ENCODE measurements at regions not wholly inside any gene's neighbourhood (a gene's known extent, or its start where the extent isn't known, plus 50 kb on each side); places are given as distances from the start of the nearest gene placed in this dataset.
"Not testable (repeated sequence)": the region's sequence is repeated elsewhere in the genome, so short reads cannot be mapped to it uniquely, and the experiment has no call there.

DNA sequence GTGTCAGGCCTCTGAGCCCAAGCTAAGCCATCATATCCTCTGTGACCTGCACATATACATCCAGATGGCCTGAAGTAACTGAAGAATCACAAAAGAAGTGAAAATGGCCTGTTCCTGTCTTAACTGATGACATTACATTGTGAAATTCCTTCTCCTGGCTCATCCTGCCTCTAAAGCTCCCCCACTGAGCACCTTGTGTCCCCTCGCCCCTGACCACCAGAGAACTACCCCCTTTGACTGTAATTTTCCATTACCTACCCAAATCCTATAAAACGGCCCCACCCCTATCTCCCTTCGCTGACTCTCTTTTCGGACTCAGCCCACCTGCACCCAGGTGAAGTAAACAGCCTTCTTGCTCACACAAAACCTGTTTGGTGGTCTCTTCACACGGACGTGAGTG, 1466.6 kb upstream of the GOT2 start:
- TF ChIP-seq, protein P1, sequence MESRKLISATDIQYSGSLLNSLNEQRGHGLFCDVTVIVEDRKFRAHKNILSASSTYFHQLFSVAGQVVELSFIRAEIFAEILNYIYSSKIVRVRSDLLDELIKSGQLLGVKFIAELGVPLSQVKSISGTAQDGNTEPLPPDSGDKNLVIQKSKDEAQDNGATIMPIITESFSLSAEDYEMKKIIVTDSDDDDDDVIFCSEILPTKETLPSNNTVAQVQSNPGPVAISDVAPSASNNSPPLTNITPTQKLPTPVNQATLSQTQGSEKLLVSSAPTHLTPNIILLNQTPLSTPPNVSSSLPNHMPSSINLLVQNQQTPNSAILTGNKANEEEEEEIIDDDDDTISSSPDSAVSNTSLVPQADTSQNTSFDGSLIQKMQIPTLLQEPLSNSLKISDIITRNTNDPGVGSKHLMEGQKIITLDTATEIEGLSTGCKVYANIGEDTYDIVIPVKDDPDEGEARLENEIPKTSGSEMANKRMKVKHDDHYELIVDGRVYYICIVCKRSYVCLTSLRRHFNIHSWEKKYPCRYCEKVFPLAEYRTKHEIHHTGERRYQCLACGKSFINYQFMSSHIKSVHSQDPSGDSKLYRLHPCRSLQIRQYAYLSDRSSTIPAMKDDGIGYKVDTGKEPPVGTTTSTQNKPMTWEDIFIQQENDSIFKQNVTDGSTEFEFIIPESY (IDR thresholded peaks at IDR 0.05; ENCODE audit: borderline replicate concordance, low read depth), result not testable (repeated sequence)
- not testable (repeated sequence) for TF ChIP-seq POLR2AphosphoS5 (IDR thresholded peaks at IDR 0.05; ENCODE audit: low read depth, low read length); JUND (IDR thresholded peaks at IDR 0.05); CHD2 (IDR thresholded peaks at IDR 0.05; ENCODE audit: low read length, partially characterized antibody); CTCF (IDR thresholded peaks at IDR 0.05); EP300 (IDR thresholded peaks at IDR 0.05; ENCODE audit: borderline replicate concordance in 1 of 2, low read depth in 1 of 2, low read length in 1 of 2); FOXM1 (IDR thresholded peaks at IDR 0.05; ENCODE audit: low read depth); USF2 (IDR thresholded peaks at IDR 0.05; ENCODE audit: borderline replicate concordance, low read depth, low read length); YY1 (IDR thresholded peaks at IDR 0.05; ENCODE audit: low read depth); MAX (IDR thresholded peaks at IDR 0.05; ENCODE audit: low read depth); TAF1 (IDR thresholded peaks at IDR 0.05; ENCODE audit: borderline replicate concordance, low read depth, low read length); FOXJ3 (CRISPR knock-in tag; IDR thresholded peaks at IDR 0.05)

Data from SK-N-SH (cell line).